HG03442 (cell line): ENCODE measurements at regions not wholly inside any gene's neighbourhood (a gene's known extent, or its start where the extent isn't known, plus 50 kb on each side); places are given as distances from the start of the nearest gene placed in this dataset.

Source experiments
- ATAC-seq: cut with Tn5 transposase; IDR thresholded peaks from one replicate; pipeline ENCODE4 v1.9.1; 2021; ENCODE audit warnings: mild to moderate bottlenecking, moderate library complexity; ENCODE audit not compliant: unreplicated experiment

DNA sequence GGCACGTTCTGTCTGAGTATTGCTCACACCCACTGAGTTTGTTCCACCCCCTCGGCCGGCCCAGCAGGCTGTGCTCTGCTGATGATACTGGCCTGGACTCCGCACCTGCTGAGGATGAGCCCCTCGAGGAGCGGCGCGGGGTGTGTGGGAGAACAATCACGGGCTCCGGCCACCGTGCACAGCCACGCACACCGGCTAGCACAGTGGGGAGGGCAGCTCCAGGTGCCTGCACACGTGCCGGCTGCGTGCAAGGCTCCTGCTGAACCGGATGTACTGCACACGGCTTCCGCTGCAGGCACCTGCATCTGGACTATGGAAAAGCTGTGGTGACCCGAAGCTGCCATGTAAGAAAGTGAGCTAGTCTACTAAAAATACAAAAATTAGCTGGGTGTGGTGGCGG is 485.2 kb upstream of the CDH9 start:
- ATAC-seq = no peak

DNA sequence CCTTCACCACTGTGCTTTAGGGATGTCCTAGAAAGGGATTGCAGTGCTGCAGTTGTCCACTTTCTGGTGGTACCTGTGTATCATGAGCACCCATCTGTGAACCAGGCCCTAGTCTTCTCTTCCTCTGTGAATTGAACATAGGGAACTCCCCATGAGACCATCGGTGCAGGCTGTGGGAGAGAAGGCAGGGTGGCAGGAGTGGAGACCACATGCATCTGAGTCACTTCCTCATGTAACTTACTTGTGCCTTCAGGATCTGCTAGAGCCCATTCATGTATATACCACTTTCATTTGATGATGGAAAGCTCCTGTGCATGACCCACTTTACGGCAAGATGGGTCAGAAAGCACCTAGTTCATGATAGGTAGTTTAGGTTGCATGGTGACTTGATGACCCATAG is 478.1 kb upstream of the CDH9 start:
- ATAC-seq = no peak

DNA sequence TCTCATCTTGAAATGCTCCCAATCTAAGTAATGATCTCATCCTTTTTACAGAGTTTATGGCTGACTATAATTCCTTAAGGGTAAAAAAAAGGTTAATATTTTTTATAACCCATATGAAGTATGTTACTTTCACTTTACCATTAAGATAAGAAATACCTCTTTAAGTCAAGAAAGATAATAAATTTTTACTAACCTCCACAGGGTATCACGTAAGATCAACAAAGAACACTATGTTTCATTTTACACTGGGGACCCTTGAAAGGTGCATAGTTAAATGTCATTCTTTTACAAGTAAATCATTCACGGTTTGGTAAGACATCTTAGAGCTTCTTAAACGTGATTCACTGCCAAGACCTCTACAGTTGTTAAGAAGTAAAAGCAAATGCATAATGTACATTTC is 472.7 kb upstream of the CDH9 start:
- no peak for ATAC-seq

DNA sequence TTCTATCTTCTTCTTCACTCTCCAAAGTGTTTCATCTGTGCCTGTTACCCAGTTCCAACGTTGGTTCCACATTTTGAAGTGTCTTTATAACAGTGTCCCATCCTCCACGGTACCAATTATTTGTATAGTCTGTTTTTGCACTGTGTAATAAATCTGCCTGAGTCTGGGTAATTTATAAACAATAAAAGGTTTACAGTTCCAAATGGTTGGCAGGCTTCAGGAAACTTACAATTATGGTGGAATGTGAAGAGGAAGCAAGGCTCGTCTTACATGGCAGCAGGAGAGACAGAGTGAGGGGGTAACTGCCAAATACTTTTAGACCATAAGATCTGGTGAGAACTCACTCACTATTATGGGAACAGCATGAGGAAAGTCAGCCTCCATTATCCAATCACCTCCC is 465.4 kb upstream of the CDH9 start:
- no peak for ATAC-seq

DNA sequence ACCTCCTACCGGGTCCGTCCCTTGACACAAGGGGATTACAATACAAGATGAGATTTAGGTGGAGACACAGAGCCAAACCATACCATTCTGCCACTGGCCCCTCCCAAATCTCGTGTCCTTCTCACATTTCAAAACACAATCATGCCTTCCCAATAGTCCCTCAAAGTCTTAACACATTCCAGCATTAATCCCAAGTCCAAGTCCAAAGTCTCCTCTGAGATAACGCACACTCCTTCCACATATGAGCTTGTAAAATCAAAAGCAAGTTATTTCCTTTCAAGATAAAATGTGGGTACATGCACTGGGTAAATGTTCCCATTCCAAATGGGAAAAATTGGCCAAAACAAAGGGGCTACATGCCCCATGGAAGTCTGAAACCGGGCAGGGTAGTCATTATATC is 463.9 kb upstream of the CDH9 start:
- ATAC-seq = no peak

DNA sequence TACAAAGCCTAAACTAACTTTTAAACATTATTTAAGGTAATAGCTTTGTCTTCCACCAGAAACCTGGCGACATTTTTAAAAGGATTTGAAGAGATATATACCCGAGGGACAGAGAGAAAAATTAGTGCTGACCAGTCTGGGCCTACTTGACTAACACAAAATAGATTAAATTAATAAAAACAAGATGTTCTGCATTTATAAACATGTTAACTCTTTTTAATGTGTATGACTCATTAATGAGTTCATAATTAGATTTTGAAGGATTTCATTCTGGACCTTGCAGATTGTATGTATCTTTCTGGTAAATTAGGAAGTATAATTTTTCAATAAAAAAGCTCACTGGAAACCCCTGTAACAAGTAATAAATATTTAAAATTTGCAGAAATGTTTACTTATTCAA is 459.1 kb upstream of the CDH9 start:
- no peak for ATAC-seq

DNA sequence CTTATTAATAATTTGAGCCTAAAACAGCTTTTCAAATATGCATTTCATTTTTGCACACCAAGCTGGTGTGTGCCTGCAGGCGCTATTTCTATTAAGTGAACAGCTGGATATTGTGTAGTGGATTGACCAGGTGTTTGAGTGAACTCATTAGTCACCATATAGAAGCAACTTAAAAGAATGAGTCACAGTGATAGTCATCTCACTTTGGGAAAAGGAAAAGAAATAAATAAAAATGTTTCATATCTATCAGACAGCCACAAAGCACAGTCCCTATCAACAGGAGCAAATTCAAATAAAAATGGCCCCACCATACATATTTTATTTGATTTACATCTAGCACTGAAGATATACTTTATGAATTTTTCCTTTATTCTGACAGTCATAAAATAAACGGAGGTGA is 456.5 kb upstream of the CDH9 start:
- ATAC-seq = no peak

DNA sequence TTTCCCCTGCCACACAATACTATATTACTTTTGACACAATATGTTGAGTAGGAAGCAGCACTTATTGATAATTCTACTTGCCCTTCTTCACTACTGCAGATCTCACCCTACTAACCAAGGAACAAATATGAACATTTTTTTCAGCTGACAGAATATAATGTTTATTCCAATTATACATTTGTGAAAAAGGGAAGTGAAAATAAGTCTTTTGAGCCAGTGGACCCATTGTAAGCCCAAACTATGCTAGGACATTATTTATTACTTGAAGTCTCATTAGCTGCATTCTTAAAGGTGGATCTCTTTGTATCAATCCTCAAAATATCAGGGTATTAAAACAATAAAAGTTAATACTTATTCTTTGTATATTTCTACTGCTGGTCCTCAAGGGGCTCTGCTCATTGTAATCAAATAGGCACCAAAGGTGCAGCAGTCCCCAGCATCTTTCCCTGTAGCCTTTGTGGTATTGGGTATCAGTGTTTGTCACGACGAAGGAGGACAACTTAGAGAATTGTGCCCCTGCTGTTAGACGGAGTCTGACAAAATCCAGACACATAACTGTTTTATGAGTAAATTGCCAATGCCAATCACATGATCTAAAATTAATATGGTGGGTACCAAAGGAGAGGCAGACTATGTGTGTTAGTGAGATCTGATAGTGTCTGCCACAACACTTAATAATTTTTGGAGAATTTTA is 453.5 kb upstream of the CDH9 start:
- ATAC-seq = no peak

DNA sequence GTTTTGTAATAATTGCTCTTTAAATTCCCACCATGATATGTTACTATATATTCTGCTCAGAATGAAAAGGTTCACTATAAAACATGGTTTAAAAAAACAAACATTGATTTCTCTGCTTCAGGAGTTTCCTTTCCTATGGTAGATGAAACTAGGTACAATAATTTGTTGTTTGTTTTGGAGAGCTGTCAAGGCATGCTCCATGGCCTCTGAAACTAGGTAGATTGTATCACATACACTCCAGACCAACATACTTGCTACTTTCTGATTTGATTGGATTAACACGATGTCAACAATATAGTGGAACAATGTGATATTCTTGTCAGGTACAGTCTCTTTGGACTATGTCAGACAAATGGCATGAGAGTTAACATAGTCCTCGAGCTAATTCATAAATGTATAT is 452.7 kb upstream of the CDH9 start:
- no peak for ATAC-seq

DNA sequence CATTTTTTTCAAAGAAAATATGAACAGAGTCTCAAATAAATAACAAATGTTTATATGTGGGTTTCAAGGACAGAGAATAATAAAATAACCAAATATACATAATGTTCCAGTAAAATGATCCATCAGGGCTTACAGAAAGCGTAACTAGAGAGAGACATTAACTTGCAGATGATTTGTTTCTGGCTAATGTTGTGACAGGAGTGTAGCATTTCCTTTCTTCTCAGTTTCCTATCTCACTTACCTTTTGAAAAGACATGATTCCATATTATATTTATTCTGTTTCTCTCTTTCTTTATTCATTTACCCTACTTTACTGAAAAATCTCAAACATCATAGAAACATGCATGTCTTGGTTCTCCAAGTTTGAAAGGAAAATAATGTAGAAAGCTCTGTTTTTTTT is 451.3 kb upstream of the CDH9 start:
- no peak for ATAC-seq

DNA sequence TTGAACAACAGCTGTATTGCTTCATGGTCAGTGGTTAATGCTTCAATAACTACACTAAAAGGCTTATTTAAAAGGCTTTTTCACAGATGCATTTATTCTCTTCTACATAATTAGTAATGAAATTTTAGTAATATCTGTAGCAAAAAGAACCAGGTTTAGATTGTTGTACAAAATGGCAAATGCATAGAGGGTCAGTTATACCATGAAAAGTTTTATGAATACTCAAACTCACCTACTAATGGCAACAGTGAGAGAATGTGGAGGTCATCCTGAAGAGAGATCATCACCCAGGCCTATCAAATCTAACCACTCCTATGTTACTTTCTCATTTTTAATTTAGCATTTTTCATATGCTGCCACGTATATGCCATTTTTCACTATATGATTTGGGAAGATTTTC is 444.3 kb upstream of the CDH9 start:
- no peak for ATAC-seq

DNA sequence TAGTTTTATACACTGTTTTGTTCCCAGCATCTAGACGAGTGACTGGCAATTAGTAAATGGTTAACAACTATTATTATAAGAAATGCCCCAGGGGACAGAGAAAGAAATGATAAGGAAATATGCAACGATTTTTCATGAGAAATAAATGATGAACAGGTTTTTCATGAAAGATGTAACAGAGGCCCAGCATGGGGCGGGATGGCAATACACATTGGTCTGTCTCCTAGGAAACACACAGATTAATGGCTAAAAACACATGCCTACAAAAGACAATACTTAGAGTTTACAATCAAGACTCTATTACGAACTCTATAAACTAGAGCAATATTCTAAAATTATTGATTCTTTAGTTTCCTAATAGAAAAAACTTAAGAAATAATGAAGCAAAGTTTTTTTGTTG is 441.5 kb upstream of the CDH9 start:
- ATAC-seq = no peak

DNA sequence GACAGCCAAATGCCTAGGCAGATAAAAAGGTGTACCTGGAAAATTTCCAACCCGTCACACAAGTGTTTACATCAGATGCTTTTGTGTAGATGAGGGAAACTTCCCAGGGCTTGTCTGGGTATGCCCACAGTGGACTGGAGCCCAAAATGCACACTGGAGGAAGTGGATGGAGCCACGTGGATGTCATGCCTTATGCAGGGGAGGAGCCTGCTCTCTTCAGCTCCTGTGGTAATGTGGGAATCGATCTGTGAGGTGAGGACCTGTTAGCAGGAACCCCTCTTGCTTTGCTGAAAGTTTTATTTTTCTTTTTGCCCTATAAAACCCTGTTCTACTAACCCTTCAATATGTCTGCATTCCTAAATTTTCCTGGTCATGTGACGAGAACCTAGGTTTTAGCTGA is 439.2 kb upstream of the CDH9 start:
- ATAC-seq = no peak

DNA sequence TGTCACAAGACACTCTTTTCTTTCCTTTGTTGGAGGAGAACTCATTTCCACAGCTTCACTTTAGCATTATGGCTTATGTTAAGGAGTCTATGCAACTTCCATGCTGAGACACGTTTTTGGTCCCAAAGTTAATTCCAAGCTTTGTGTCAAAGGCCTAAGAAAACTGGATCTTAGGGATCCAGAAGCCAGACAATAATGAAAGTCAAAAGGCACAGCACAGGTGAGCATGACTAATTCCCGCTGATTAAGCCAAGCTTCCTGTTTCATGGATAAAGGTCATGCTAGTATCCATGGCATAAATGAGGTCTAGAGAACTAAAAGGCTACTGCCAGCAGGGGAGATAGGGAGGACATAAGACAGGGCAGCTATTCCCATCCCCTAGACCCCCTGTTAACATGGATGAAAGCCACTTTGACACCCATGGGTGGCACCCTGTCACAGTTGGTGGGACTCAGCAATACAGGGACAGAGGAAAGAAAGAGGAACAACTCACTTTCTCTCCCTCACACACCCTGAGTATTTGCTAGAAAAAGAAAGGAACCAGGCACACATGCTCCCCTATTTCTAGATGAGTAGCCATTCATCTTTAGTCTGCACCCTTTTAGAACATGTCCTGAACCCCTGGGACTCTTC is 438.1 kb upstream of the CDH9 start:
- no peak for ATAC-seq

DNA sequence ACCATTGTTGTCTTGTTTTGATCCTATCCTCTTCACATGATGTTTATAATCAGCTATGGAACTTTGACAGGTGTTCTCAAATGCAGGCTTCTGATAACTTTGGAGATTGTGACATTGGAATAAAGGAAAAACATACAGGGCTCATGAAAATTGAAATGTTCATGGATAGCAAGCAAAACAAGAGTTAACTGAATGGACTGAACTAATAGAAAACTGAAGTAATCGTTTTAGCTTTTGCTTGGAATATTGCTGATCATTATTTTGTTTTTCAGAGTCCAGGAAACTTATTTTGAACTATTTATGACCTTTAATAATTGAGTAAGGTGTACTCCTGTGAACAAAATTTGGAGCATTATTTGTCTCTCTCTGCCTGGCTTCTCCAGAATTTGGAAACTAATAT is 436.7 kb upstream of the CDH9 start:
- ATAC-seq = no peak

DNA sequence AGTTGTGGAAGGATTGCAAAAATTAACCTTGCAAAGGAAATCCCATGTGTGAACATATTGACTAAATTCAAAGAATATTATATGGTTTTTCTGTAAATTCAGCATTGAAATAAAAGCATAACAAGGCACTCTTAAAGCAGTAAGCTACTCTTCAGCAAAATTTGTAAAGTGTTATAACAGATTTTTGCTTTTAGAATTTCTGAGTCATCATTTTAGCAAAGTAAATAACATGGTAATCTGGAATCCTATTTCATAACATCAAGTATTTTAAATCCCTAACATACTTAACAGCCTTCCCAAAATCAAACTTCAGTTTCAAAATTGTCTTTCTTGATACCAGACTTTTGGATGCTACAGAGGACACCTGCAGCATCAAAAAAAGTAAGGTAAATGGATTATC is 436.0 kb upstream of the CDH9 start:
- no peak for ATAC-seq

DNA sequence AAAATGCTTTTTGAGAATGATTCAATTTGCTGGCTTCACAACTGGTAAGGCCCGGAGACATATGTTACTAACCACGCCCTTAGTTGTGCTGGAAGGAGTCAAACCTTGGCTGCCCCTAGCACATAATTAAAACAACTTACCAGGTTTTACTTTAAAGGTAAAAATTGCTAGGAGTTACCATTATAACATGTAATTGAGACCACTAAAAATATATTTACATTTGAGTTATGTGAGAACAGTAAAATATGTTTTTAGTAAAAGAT is 435.6 kb upstream of the CDH9 start:
- no peak for ATAC-seq

DNA sequence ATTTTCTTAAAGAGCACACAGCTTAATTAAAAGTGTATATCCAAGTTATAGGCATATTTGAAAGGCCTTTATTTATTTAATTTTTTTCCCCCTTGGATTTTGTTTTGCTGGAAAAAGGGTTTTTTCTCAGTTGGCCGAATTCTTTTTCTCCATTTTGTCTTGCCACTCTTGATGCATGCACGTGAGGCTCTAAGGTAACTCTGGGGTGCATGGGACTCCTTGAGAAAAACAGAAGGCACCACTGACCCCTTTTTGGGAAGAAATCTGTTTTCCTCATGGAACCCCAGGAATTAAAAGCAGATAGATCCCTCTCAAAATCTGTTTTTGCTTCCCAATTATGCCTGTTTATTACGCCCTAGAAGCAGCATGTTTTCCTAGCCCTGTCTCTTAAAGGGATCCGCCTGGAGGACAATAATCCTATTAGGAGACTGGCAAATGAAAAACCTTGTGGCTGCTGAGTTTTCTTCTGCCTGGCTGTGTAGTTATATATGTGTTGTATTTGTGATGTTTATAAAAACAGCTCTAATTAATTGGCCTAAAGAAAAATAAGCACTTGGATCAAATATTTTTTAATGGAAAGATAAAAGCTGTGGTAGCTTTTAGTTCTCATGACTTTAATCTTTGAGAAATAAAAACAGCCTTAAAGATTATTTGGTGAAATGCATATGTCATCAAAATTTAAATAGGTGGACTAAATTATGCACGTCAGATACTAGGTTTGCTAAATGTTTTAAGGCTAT is 435.1 kb upstream of the CDH9 start:
- no peak for ATAC-seq

DNA sequence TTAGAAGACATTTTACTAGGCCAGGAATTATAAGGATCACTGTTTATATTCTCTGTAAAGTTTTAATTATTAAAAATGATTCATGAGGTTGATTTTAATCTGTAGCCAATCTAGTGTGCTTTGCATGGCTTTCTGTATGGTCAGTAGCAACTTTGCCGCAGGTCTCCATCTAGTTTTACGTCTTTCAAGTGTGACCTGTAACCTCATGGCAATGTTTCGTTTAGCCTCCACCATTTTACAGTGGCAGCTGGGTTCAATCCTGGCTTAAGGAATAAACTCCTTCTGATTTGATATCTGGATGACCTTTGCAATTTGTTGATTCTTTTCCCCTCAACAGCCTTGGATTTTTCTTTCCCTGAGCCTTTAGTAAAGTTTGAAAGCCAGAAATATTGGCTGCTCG is 434.5 kb upstream of the CDH9 start:
- no peak for ATAC-seq

DNA sequence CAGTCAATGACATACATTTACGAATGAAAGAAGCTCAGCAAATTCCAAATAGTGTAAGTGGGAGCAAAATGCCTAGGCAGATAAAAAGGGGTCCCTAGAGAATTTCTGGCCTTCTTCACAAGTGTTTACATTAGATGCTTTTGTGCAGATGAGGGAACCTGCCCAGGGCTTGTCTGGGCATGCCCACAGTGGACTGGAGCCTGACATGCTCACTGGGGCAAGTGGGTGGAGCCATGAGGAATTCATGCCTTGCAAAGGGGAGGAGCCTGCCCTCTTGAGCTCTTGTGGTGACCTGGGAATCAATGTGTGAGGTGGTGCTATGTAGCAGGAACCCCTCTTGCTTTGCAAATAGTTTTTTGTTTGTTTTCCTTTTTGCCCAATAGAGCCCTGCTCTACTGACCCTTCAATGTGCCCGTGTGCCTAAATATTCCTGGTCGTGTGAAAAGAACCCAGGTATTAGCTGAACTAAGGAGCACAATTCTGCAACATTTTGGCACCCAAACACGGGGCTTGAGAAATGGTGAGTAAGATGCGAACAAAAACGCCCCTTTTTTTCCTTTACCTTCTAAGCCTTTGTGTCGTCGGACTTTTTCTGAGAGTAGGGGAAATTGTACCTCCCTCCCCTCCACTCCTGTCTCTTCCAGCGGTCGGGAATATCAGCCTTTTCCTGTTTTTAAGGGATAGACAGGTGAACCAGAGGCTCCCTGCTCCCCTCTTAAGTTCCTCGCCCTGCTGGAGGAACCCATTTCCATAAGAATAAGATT is 433.8 kb upstream of the CDH9 start:
- peak; percentile 94 for ATAC-seq

DNA sequence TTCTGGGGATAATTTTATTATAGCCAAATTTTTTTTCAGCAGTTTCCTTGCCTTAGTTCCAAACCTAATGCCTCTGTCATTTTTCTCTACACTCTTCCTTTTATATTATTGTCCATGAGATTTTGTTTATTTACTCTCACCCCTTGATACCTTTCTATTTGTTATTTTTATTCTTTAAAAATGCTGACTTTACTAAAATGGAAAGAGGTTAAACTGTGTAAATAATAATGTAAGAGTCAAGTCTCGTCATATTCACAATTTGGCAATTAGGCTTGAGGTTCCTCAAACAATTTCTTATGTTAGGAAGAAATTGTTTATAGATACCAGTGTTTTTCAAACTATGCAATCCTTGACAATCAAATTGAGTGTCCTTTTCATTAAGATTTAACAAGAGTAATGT is 428.6 kb upstream of the CDH9 start:
- no peak for ATAC-seq

DNA sequence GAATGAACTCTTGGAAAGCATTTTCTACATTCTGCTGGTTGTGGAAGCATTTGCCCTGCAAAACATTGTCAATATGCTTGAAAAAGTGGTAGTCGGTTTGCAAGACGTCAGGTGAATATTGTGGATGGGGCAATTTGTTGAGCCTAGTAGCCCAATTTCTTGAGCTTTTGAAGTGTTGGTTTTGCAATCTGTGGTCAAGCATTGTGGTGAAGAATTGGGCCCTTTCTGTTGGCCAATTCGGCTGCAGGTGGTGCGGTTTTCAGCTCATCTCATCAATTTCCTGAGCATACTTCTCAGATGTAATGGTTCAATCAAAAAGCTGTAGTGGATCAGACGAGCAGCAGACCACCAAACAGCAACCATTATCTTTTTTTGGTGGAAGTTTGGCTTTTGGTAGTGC is 426.8 kb upstream of the CDH9 start:
- ATAC-seq = no peak
